Activated T-helper 2 cell treated with anti-CD3 and anti-CD28 coated beads, Interferon-gamma antibody, Interleukin-2, Interleukin-4, amounts not matched to agents 10 μg/mL and 5 μg/mL and 100 μg/mL, durations not matched to agents 14 hours and 24 hours and 36 hours (primary cell): ENCODE measurements at regions not wholly inside any gene's neighbourhood (a gene's known extent, or its start where the extent isn't known, plus 50 kb on each side); places are given as distances from the start of the nearest gene placed in this dataset.

ENCODE experiments used
- DNase-seq: peaks from one replicate; pipeline ENCODE4 v3.0.0; 2021; ENCODE audit warnings: low spot score
- H3K27ac Mint-ChIP-seq: one replicate; pipeline ENCODE4 v1.8.0; 2021; ENCODE audit warnings: mixed read lengths
- H3K27me3 Mint-ChIP-seq: one replicate; pipeline ENCODE4 v1.8.0; 2021; ENCODE audit warnings: low read depth, mixed read lengths
- H3K36me3 Mint-ChIP-seq: one replicate; pipeline ENCODE4 v1.8.0; 2021; ENCODE audit warnings: low read depth, mixed read lengths
- H3K4me1 Mint-ChIP-seq: one replicate; pipeline ENCODE4 v1.8.0; 2021; ENCODE audit warnings: low read depth, mixed read lengths
- H3K4me3 Mint-ChIP-seq: one replicate; pipeline ENCODE4 v1.8.0; 2021; ENCODE audit warnings: low read depth, mild to moderate bottlenecking, moderate library complexity, mixed read lengths
- H3K9me3 Mint-ChIP-seq: one replicate; pipeline ENCODE4 v1.8.0; 2021; ENCODE audit warnings: mixed read lengths
- intact Hi-C: fragments of 100-400 bp; cut with micrococcal nuclease; formaldehyde crosslinking; loops from one replicate; pipeline ENCODE4 v1.15.1; 2023

DNA sequence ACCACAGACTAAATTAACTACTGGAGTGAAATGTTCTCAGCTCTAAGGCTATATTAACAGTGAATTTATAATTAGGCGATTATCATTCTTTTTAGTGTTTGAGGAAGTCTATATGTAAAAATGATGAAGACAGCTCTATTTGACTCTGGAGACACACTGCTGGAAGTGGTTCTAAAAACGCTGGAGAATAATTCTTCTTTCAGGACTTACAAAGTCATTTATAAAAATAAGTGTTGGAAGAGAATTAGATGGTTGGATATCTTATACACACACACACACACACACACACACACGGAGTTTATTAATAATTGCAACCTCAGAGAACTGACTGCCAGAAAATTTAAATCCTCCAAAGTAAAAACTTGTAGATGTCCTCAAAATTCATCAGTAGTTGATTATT lies 1171.3 kb downstream of the EFNB2 start:
- H3K4me1 Mint-ChIP-seq, result no peaks in the 10 kb centered on the region
- no peak overlapping the region for H3K4me3 Mint-ChIP-seq
- H3K27ac Mint-ChIP-seq, result no peak overlapping the region
- H3K27me3 Mint-ChIP-seq, result no peaks in the 10 kb centered on the region
- intact Hi-C loops, result no loop called here
- H3K9me3 Mint-ChIP-seq, result no peaks in the 10 kb centered on the region
- DNase-seq, result no peak
- no peaks in the 10 kb centered on the region for H3K36me3 Mint-ChIP-seq

DNA sequence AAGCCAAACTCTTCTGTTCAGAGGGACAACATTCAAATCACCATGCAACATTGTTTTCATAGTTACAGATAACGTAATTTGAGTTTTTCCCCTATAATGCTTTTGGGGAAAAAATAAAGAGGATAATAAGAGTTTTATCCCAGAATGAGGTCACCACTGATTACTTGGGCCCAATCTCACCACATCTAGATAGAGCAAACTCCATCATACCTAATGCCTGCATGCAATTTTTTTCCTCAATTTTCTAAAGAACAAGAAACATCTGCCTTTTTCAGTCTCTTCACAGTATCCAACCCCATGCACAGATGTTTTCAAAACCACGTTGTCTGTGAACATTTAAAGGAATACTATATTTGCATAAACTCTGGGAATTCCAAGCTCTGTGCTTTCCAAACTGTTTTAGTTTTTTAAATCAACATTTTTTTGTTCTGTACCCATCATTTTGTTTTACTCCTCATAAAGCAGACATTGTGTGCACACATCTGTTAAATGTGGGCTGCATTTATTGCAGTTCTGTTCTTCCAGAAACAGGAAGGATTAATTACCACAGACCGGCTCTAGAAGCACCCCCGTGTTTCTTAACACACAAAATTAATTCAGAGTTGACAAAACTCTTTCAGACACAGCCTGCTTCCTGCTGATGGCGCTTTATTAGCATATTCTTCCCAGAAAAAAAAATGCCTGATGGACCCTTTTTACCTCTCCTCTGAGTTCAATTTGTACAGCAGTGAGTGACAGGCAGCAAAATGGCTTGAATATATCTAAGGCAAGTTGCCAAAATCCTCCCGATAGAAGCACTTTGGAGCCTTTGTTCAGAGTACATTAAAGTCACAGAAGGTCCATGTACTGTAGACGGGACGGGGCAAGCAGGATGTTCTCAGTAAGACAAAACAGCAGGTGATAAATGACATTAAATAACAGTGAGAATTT lies 1171.9 kb downstream of the EFNB2 start:
- H3K4me1 Mint-ChIP-seq, result no peaks in the 10 kb centered on the region
- no peak overlapping the region for H3K27ac Mint-ChIP-seq
- intact Hi-C loops, result no loop called here
- H3K4me3 Mint-ChIP-seq, result no peak overlapping the region
- H3K36me3 Mint-ChIP-seq, result no peaks in the 10 kb centered on the region
- no peak for DNase-seq
- no peaks in the 10 kb centered on the region for H3K9me3 Mint-ChIP-seq
- no peaks in the 10 kb centered on the region for H3K27me3 Mint-ChIP-seq

DNA sequence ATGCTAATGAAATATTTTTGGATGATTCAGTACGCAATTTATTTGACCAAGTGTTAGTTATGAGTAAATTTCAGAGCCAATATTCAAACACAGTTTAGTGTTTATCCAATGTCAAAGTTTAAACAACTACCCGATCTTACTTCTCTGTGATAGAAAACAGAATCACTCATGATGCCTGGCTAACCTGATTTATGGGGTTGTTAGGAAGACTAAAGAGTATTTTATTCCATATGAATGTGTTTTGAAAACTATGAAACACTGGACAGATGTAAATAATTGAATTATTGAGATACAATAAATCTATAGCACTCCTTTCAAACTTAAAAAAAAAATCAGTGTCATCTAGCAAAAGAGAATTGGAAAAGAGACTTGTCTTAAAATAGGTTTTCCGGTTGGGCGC lies 1181.8 kb downstream of the EFNB2 start:
- intact Hi-C loops, result no loop called here
- no peak for DNase-seq
- H3K27ac Mint-ChIP-seq, result no peak overlapping the region
- H3K4me1 Mint-ChIP-seq, result no peaks in the 10 kb centered on the region
- no peaks in the 10 kb centered on the region for H3K36me3 Mint-ChIP-seq
- no peaks in the 10 kb centered on the region for H3K27me3 Mint-ChIP-seq
- H3K4me3 Mint-ChIP-seq, result no peak overlapping the region
- no peaks in the 10 kb centered on the region for H3K9me3 Mint-ChIP-seq

DNA sequence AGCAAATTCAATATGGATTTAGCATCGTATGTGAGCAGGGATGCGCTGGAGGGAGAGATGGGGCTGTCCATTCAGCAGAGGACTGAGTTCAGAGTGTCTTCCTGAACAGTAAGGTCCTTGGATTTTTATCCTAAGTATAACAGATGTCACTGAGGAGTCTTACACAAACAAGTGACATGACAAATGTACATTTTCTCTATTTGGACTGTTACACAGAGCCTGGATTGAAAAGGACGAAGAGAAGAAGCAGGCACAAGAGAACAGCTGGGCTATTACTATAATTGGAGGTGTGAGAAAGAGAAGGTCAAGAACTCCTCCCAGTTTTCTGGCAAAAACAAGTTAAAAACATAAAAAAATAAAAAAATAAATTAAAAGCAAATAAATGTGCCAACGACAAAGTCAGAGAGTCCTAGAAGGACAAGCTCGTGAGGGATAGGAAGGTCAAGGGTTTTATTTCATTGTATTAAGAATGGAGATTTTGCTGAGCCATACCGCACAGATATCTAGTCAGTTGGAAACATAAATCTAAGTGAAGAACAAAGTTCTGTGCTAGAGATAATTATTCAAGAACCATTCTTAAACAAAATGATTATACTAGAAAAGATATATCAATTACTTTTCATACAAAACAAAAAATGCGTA lies 1186.3 kb downstream of the EFNB2 start:
- Mint-ChIP-seq H3K27ac (no peak overlapping the region), H3K4me3 (no peak overlapping the region), H3K4me1 (no peaks in the 10 kb centered on the region), H3K9me3 (no peaks in the 10 kb centered on the region), H3K36me3 (no peaks in the 10 kb centered on the region), H3K27me3 (no peaks in the 10 kb centered on the region)
- no peak for DNase-seq
- intact Hi-C loops, result no loop called here

DNA sequence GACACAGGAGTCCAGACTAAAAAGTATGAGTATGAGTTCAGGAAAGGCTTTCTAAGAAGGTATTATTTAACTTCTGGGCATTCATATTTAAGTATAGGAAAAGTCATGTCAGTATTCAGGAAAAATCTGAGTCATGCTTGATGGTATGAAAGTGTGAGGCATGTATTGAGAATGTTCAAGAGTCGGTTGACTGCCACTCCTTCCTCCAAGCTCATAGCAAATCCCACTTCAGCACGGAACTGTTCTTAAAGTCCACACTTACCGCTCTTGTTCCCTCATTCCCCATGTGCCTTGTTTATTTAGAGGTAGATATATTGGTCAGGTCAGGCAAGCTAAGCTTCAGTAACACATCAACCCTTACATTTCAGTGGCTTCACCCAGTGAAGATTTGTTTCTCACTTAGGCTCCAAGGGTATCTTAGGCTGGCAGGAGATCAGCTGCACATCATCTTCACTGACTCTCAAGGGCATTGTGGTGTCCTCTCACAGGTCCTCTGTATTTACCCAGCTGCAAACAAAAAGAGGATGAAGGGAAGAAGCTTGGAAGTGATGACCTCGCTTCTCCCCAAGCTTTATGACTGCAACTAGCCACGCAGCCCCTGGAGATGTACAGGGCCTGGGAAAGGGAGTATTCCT lies 1189.2 kb downstream of the EFNB2 start:
- Mint-ChIP-seq H3K36me3 (no peaks in the 10 kb centered on the region), H3K27ac (no peak overlapping the region), H3K4me1 (no peaks in the 10 kb centered on the region), H3K4me3 (no peak overlapping the region), H3K27me3 (no peaks in the 10 kb centered on the region), H3K9me3 (no peaks in the 10 kb centered on the region)
- intact Hi-C loops, result no loop called here
- DNase-seq, result no peak

DNA sequence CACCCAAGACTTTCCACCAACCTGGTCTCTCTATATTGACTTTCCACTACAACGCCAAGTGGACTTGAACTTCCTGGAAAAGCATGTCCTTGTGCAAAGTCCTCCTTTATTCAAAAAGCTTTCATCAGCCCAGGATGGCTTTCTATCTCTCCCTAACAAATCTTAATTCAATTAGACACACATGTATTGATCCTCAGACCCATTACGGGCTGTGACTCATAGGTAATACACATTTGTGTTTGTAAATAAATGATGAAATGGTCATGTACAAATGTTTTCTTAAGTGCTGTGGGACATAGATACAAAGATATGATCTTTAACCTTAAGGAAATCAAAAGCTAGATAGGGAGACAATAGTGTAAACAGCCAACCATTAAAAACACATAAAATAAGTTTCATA lies 1189.7 kb downstream of the EFNB2 start:
- Mint-ChIP-seq H3K4me3 (no peak overlapping the region), H3K36me3 (no peaks in the 10 kb centered on the region), H3K9me3 (no peaks in the 10 kb centered on the region), H3K27ac (no peak overlapping the region), H3K4me1 (no peaks in the 10 kb centered on the region), H3K27me3 (no peaks in the 10 kb centered on the region)
- intact Hi-C loops, result no loop called here
- DNase-seq, result no peak

DNA sequence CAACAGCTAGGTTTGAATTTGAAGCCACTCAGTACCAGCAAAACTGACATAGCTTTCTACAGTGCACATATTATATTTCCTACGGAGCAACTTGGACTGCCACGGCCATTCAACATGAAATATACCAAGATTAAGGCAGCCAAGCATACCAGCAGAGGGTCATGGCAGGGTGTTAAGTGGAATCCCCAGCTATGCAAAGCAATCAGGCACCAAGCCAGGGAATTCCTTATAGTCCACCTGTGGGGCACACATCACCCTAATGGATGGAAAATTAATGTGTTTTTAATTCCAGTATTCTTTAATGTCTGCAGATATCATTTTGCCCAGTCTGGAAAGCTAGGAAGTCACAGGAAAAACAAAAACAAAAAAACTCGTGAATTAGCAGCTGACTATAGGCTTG lies 1190.3 kb downstream of the EFNB2 start:
- H3K36me3 Mint-ChIP-seq, result no peaks in the 10 kb centered on the region
- DNase-seq, result no peak
- H3K27ac Mint-ChIP-seq, result no peak overlapping the region
- H3K4me1 Mint-ChIP-seq, result no peaks in the 10 kb centered on the region
- intact Hi-C loops, result no loop called here
- H3K27me3 Mint-ChIP-seq, result no peaks in the 10 kb centered on the region
- H3K9me3 Mint-ChIP-seq, result no peaks in the 10 kb centered on the region
- H3K4me3 Mint-ChIP-seq, result no peak overlapping the region

DNA sequence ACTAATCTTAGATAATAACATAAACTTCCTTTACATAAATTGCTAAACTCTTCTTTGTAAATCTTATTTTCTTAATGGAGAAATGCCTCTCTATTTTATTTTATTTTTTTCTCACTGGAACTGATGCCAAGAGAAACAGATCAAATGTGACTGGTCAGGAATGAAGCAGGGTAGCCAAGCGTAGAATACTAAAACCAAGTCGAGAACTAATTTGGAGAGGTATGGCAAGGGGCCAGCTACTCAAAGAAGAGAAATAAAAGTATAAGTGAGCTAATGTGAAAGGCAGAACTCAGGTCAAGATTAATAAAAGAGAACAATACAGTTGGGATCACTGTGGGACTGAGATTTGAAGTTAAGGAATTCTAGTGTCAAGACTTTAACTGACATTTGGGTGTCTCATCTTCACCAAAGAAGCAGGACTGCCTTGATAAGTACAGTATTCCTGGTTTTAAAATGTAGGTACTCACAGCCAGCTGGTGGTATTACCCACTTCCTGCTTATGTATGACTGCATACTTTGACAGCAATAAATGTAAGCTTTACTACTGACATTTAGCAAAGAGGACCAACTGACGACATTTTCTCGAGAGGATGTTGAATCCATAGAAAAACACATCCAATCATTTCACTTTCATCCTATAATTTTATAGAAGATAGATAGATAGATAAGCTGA lies 1192.2 kb downstream of the EFNB2 start:
- no peaks in the 10 kb centered on the region for H3K36me3 Mint-ChIP-seq
- no peak overlapping the region for H3K27ac Mint-ChIP-seq
- H3K27me3 Mint-ChIP-seq, result no peaks in the 10 kb centered on the region
- no peak overlapping the region for H3K4me3 Mint-ChIP-seq
- intact Hi-C loops, result no loop called here
- H3K4me1 Mint-ChIP-seq, result no peaks in the 10 kb centered on the region
- no peak for DNase-seq
- no peaks in the 10 kb centered on the region for H3K9me3 Mint-ChIP-seq

DNA sequence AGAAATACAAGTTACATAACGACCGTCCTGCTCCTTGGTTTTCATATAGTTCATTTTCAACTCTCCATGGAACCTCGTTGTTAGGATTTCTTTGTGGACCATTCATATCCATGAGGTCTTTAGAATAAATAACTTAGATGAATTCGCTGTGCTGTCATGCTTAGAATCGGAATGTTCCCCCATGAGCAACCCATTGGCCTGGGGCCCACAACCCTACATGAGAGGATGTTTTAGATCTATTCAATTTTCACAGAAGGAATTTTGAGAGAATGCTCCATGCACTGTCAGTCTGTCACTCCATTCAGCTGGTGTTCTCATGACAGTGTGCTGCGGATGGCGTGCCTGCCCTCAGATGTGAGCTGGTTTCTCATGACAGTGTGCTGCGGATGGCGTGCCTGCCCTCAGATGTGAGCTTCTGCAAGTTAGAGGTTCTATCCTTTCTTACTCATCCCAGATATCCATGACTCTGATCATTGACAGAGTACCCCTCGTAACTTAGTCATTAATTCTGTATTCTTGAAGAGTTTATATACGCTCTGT lies 1193.1 kb downstream of the EFNB2 start:
- Mint-ChIP-seq H3K27ac (no peak overlapping the region), H3K4me3 (no peak overlapping the region), H3K9me3 (no peaks in the 10 kb centered on the region), H3K36me3 (no peaks in the 10 kb centered on the region), H3K27me3 (no peaks in the 10 kb centered on the region), H3K4me1 (no peaks in the 10 kb centered on the region)
- intact Hi-C loops, result no loop called here
- DNase-seq, result no peak

DNA sequence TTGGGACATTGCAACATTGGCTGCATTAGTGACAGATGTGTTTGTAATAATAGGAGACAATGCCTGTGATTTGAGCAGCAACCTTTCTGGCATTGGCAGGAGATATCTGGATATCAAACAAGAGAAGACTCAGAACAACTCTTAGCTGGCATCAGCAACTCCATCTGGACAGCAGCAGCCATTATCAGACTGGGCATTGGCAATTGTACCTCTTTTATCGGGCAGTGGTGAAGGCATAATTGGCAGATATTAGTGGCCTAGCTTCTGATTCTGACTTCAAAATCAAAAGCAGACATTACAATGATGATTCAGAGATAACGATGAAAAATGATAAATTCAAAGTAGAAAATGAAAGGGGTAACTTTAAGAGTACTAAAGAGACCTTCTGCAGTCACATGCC lies 1193.7 kb downstream of the EFNB2 start:
- no peaks in the 10 kb centered on the region for H3K27me3 Mint-ChIP-seq
- H3K4me3 Mint-ChIP-seq, result no peak overlapping the region
- no peaks in the 10 kb centered on the region for H3K9me3 Mint-ChIP-seq
- H3K27ac Mint-ChIP-seq, result no peak overlapping the region
- no peaks in the 10 kb centered on the region for H3K36me3 Mint-ChIP-seq
- H3K4me1 Mint-ChIP-seq, result no peaks in the 10 kb centered on the region
- intact Hi-C loops, result no loop called here
- no peak for DNase-seq

DNA sequence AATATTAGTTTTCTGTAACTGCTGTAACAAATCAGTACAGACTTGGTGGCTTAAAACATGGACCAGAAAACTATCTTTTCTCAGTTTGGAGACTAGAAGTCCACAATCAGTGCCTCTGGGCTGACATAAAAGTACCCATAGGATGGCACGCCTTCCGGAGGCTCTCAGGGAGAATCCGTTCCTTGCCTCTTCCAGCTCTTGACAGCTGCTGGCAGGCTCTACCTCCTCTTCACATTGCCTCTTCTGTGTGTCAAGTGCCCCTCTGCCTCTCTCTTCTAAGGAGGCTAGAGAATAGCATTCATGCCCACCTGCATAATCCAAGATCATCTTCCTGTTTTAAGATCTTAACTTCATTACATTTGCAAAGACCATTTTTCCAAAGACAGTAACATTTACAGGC lies 1194.2 kb downstream of the EFNB2 start:
- H3K4me1 Mint-ChIP-seq, result no peaks in the 10 kb centered on the region
- no peak for DNase-seq
- intact Hi-C loops, result no loop called here
- H3K9me3 Mint-ChIP-seq, result no peaks in the 10 kb centered on the region
- H3K27ac Mint-ChIP-seq, result no peak overlapping the region
- no peaks in the 10 kb centered on the region for H3K36me3 Mint-ChIP-seq
- no peak overlapping the region for H3K4me3 Mint-ChIP-seq
- no peaks in the 10 kb centered on the region for H3K27me3 Mint-ChIP-seq

DNA sequence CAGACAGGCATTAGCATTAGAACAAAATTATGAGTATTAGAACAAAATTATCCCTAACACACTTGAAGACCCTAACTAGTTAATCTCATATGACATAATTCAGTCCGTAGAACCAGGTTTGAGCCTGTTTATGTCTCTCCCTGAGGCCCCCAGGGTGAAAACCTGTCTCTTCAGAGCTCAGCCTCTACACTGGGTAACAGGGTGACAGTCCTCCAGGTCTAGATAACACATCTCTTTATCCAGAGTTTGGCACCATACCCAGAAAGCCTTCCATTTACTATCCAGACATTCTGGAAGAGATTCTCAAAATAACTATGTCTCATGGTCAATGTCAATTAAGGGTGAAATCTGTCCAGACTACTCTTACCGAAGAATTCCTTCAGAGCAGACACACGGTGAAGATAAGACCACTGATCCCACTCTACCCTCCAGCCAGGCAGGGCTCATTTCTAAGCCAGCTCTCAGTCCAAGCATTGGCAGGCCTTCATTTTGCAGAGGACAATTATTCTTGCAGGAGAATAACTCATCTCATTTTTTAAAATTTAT lies 1195.3 kb downstream of the EFNB2 start:
- Mint-ChIP-seq H3K9me3 (no peaks in the 10 kb centered on the region), H3K4me3 (no peak overlapping the region), H3K27ac (no peak overlapping the region), H3K36me3 (no peaks in the 10 kb centered on the region), H3K4me1 (no peaks in the 10 kb centered on the region), H3K27me3 (no peaks in the 10 kb centered on the region)
- intact Hi-C loops, result no loop called here
- no peak for DNase-seq
